GM19372 (cell line): ENCODE measurements at regions not wholly inside any gene's neighbourhood (a gene's known extent, or its start where the extent isn't known, plus 50 kb on each side); places are given as distances from the start of the nearest gene placed in this dataset.

Experiments
- ATAC-seq: cut with Tn5 transposase; IDR thresholded peaks from one replicate; pipeline ENCODE4 v1.9.1; 2021; ENCODE audit warnings: mild to moderate bottlenecking, low read depth, moderate library complexity; ENCODE audit not compliant: unreplicated experiment

DNA sequence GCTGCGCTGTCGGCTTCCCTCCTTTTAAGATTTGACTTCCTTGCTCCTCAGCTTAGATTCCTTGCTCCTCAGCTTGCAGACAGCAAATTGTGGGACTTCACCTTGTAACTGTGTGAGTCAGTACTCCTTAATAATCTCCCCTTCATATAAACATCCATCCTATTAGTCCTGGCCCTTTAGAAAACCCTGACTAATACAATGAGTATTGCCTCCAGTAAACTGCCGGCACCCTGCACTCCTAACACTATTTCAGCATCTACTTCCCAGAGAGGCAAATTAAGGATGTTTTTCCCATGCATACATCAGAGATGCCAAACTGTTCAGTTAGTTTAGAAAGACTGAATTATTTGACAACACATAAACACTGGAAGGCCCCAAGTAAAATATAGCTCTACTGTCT is 611.3 kb upstream of the TMEM132C start:
- no peak for ATAC-seq

DNA sequence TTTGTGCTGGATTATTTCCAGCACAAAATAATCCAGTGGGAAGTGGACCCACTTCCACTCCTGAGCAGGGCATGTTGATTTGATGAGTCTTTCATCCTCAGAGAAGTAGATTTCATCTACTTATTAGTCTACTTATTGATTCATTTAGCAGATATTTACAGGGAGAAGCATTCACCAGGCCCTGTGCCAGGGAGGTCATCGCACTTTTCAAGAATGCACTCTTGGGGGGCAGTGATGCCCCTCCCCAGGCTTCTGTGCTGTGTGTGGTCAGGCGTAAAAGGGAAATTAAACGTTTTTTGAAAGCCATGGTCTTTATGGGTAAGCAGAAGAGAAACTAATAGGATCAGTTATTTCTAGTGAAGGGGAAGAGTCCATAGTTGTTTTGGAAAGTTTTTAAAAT is 610.7 kb upstream of the TMEM132C start:
- ATAC-seq, result no peak

DNA sequence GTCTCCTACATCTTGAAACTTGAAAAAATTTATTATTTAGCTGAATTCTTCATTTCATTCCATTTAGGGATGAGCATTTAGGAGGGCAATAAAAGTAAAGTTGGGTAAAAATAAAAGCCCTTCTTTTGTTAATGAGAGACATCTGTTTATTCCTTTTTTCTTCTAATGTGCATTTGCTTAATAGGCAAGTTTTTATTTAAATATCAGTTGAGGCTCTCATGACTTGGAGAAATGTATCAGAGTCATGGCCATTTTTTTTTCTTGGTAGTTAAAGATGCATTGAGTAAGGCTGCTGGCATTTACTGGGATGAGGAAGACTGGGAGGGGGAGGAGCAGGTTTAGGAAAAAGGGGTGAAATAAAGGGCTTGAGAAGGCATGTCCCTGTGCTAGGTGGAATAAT is 609.9 kb upstream of the TMEM132C start:
- no peak for ATAC-seq

DNA sequence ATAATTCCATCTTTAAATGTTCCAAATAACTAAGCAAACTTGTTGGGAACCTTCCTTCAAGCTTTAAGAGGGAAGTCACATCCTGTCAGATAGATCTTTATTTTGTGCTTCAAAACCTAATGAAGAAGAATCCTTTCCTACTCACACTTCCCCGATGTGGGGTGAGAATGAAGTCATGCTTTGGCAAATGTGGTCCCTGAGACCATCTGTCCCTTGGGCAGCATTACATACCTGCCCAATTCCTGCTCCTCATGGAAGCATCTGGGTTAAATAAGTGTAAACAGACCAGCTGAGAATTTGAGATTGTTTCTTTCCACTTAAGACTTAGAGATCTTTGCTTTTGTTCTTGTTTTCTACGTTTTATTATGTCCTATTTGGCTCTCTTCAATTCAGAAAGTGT is 606.0 kb upstream of the TMEM132C start:
- no peak for ATAC-seq

DNA sequence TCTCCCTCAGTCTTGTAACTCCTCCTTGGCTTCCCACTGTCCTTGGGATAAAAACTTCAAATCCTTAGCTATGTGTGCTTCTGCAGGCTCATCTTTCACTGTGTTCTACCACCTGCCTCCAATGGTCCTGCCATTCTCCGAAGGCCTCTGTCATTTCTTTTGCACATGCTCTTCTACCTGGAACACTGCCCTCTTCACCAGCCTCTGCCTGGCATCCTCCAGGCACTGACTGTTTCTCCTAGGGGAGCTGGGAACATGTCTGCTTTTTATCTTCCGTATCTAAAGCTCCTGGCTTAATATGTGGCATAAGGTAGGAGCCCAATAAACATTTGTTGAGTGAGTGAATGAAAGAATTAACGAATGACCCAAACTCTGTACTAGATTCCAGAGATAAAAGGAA is 603.3 kb upstream of the TMEM132C start:
- no peak for ATAC-seq

DNA sequence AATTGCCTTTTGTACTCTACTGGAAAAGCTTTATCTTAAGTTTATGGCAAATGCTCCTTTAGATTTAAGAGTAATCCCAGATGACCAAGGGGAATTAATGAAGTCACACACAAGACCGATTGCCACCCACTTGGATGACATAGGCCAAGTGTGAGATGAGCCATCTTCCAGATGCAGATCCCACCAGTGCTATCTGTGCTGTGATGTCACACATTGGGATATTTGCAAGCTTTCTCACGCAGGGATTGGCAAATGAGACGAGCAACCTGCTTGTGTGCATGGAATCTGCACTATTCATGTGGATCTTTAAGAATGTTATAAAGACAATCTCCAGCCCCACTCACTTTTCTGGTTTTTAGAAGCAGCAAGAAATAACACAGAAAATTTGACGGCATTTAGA is 602.1 kb upstream of the TMEM132C start:
- ATAC-seq, result no peak

DNA sequence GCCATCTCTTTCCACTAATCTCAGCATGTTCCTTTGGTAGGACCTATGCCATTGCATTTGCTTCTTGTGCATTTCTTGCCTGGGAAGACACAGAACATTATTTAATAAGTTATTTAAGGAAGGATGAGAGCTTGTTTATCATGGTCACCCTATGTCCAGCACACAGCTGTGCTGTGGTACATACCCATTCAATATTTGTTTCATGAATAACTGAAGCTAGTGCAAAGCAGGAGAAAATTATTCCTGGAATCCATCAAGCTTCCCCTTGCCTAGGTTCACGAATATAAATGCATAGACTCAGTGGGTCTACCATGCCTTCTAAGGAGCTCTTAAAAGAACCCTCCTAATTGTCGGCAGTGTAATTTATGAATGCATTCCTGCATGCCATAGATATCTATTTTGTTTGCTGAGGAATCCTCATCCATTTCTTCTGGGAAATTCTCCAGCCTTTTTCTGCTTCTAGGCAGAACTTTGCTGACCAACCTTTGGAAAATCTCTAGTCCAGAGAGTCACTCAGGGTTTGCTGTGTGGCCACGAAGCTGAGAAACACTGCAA is 599.8 kb upstream of the TMEM132C start:
- ATAC-seq, result no peak

DNA sequence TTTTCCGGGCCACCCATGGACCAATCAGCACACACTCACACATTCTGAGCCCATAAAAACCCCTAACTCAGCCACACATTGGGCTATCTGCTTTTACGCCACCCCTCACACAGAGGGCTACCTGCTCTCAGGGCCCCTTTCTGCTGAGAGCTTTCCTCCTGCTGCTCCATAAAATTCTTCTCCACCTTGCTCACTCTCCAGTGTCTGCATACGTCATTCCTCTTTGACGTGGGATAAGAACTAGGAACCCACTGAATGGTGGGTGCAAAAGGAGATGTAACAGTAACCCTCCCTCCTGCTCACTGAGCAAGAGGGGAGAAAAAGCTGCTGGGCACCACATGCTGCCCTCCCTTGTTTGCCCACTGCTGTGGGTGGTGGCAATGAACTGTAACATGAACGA is 596.7 kb upstream of the TMEM132C start:
- no peak for ATAC-seq

DNA sequence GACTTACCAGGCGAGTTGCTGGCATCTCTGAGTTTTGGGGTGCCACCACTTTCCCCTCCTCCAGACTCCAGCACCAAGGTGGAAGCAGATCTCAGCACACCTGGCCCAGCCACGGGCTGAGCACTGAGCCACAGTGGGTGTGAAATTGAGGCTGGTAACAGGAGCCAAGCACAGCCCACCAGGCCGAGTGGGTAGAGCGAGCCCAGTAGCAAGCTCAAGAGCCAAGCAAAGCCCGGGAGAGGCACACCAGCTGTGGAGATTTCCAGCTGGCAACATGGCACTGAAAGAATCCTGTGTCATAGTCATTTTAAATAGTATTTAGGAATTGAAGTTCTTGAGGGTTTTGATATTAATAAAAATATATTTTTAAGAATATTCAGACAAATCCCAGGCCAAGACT is 596.2 kb upstream of the TMEM132C start:
- ATAC-seq, result no peak

DNA sequence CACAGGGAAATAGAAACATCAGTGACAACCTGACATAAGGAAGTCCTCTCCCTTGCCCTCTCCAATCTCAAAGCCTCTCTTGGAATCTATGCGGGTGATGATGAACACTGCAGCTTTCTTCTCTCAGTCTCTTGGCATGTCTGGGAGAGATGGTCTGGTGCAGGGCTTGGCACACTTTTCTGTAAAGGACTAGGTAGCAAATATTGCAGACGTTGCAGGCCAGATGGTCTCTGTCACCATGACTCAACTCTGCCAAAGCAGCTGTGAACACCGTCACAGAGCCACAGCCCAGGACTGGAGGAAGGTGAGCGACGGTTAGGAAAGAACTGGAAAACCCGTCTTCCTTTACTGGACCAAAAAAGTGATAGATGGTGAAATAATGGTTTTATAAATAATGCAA is 591.0 kb upstream of the TMEM132C start:
- ATAC-seq, result no peak

DNA sequence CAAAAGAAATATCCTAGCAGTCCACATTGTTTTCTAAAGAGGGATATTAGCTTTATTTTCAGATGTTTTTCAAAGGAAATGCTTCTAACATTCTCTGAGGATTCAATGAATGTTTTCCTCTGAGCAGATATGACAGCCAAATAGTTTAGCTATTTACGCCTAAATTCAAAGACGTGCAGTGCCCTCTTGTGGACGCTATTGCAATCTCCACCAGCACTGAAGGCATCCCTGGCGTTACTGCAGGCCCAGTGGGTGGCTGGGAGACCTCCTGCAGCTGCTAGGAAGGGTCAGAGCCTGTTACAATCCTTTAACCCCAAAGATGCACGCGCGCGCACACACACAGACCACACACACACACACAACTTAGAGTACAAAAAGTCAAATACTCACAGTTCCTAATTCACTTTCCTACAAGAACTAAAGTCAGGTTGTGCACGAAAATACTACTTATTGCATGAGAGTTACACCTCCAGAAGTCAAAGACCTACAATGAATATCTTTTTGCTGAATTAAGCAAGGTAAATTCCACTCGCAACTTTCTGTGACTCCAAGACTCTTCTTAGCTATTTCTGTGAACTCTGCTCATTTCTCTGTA is 589.3 kb upstream of the TMEM132C start:
- peak; percentile 77 for ATAC-seq

DNA sequence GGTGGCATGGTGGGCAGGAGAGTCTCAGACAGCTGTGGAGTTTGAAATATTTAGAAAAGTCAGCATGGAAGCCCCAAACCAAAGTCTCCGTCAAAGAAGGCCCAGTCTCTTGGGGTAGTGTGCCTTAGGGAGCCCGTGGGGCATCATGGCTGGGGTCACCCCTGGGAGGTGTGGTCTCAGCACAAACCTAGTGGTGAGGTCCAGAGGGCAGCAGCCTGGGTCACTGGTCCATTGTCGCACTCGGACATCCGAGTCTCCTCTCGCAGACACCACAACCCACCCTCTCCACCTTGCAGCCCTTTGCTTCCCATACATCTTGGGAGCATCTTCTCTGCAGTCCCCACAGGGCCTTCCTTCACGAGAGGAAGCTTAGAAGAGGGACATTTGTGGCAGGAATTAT is 588.0 kb upstream of the TMEM132C start:
- ATAC-seq, result no peak

DNA sequence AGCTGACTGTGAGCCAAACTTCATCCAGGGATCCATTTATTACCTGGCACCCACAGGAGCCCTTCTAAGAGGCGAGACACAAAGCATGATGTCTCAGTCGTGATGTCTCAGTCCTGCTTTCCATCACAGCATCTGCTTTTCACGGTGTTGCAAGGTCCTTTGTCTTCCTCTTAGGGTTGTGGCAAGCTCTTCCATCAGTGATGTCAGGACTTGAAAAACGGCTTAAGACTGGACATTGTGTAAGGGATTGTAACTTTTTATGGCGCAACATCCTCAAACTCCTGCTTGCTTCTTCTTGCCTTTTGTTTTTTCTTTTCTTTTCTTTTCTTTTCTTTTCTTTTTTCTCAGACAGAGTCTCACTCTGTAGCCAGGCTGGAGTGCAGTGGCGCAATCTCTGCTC is 586.5 kb upstream of the TMEM132C start:
- no peak for ATAC-seq

DNA sequence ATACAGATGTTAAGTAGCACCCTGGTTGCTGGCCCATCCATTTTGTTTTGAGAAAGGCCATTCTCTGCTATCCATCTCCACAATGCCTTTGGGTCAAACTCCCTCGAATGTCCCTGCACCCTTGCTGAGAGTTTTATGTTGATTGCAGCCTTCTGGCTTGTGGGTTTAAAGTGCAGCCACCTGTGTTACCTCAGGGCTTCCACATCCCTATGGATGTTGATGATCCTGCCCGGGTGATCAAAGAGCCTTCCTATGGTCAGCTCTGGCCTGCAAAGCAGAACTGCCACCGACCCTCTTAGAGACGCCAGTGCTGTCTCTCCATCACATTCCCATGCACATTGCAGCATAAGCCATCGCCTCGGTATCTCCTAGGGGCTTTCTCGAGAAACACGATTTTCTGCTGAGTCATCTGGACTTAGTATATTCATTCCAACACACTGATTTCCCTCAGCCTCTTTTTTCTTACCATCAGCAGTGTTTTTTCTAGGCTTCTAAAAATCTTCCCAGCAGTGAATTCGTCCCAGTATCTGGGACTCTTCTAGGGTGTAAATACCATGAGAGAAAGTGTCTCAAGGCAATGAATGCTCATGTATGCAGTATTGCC is 585.7 kb upstream of the TMEM132C start:
- ATAC-seq, result no peak

DNA sequence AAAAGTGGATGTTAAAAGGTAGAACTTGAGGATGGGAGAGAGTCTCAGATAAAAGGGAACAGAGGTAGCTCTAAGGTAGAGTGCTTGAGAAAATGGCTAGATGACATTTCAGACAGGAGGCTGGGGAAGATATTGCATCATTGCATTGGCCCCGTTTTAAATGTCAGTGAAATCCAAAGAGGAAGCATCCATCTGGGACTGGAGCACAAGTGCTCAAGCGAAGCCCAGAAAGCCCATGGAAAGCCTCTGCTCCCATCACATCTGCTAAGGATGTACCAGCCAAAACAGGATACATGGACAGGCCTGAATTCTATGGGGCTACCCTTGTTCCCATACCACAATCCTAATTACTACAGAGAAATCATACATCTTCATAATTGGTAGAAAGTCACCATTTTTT is 581.5 kb upstream of the TMEM132C start:
- no peak for ATAC-seq

DNA sequence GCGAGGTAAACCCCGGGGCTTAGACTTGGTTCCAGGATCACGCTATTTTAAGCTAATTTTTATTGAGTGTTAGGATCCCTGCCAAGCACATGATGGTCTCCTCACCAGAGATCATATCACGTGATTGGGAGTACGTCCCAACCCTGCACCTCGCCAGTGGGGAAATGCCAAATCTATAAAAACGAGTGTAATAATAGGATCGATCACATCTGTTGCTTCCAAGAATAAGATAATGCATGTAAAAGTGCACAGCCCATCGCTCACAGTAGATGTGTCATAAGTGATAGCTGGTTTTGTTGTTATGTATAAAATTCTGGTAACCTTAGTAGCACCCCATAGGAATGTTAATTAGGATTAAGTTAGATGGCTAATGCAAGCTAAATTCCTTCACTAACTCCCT is 581.0 kb upstream of the TMEM132C start:
- no peak for ATAC-seq

DNA sequence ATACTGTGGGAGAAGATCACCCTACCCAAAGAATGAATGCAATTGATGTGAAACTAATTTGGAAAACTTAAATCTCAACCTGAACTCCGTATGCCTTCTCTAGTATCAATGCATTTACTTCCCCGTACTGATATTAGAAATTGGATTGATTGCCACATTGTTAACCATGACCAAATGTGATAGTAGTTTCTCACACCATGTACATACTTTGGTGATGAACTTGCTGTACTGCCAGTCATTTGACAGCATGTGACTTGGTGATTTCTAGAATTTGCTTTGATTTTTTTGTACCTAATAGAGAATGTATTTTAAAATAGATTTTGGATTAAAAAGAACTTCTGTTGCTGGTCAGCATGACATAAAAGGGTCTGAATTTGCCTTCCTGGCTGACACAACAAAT is 579.8 kb upstream of the TMEM132C start:
- ATAC-seq, result no peak

DNA sequence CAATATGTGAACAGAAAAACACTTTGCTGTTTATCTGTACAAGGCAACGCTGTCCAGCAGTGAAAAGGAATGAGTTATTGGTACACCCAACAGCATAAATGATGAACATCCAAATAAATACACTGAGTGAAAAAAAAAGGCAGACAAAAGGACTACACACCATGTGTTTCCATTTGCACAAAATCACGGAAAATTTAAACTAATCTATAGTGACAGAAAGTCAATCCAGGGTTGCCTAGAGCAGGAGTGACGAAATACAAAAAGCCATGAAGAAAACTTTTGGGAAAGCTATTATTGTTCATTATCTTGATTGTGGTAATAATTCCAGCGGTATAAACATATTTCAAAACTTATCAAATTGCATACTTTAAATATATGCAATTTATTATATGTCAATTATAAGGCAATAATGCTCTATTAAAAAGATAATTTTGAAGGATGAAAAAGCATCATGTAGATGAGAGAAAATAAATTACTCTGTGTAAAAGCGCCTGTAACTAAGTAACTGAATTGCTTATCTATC is 578.0 kb upstream of the TMEM132C start:
- no peak for ATAC-seq

DNA sequence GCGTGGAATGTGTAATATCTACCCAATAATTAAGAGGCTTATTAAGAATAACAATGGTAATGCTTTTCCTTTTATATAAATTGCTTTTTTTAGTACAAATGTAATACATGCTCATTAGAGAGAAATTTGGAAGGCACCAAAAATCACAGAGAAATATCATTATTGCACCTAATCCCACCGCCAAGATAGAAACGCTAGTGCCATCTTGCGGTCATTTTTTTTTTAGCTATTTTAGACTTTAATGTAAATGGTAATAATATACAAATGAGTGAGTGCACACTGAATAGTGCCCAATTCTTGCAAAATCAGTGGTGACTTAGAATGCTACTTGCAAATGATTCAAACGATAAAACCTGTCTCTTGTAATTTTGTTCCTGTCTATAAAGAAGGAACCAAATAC is 576.8 kb upstream of the TMEM132C start:
- ATAC-seq, result no peak

DNA sequence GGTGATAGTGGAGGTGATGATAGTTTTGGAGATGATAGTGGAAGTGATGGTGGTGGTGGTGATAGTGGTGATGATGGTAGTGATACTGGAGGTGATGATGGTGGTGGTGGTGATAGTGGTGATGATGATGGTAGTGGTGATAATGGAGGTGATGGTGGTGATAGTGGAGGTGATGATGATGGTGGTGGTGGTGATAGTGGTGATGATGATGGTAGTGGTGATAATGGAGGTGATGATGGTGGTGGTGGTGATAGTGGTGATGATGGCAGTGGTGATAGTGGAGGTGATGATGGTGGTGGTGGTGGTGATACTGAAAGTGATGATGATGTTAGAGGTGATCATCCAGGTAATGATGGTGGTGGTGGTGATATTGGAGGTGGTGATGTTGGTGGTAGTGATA is 570.0 kb upstream of the TMEM132C start:
- no peak for ATAC-seq

DNA sequence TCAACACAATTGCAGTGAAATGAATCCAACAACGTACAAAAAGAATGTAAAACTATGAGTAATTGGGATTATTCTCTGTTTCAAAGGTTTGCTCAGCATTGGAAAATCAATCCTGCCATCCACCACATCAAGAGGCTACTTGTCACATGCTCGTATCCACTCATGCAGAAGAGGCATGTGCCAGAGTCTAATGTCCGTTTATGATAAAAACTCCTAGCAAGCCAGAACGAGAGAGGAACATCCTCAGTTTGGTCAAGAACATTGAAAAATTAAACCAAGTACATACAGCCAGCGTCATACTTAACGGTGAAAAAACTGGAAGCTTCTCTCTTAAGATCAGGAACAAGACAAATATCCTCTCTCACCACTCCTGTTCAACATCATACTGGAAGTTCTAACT is 563.9 kb upstream of the TMEM132C start:
- no peak for ATAC-seq

DNA sequence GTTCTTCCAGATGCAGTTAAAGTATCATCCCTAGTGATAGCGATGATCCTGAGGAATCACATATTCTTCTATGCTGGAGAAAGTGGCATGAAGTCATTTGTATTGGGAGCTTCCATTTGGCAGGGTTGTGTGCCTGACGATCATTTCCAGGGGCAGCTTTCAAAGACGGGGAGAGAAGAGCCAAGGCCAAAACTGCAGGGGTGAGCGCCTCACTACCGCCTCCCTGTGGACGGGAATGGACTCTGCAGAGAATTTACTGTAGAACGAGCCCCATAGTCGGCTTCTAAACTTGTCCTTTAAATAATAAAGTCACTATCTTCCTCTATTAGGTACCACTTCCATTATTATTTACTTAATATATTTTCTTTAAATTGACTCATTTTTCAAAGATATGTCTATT is 555.9 kb upstream of the TMEM132C start:
- no peak for ATAC-seq
